SU-DHL-6 (cell line): ENCODE measurements at regions not wholly inside any gene's neighbourhood (a gene's known extent, or its start where the extent isn't known, plus 50 kb on each side); places are given as distances from the start of the nearest gene placed in this dataset.

Source experiments
- H2AFZ ChIP-seq: fragments of 200-600 bp; sonication (generic); 2 replicates; pipeline ENCODE4 v1.6.1; 2014; ENCODE audit warnings: low read depth, mild to moderate bottlenecking, moderate library complexity, mixed read lengths, antibody characterized with exemption, low read length; ENCODE audit not compliant: severe bottlenecking
- H3F3A ChIP-seq: fragments of 200-600 bp; shearing (Covaris generic); 2 replicates; pipeline ENCODE4 v1.6.0; 2016; ENCODE audit warnings: antibody characterized with exemption, mild to moderate bottlenecking; ENCODE audit not compliant: insufficient read depth
- H3K27ac ChIP-seq: fragments of 200-600 bp; sonication (generic); 2 replicates; pipeline ENCODE4 v1.5.1; 2016; ENCODE audit warnings: low read depth, mild to moderate bottlenecking, low read length, moderate library complexity, mixed read lengths
- H3K27me3 ChIP-seq: fragments of 200-600 bp; sonication (generic), shearing (Covaris generic); 2 replicates; pipeline ENCODE4 v1.6.0; 2014; ENCODE audit warnings: mild to moderate bottlenecking, low read length
- H3K36me3 ChIP-seq: fragments of 200-600 bp; sonication (generic); 2 replicates; pipeline ENCODE4 v1.6.1; 2014; ENCODE audit warnings: mild to moderate bottlenecking, low read length, mixed read lengths
- H3K4me2 ChIP-seq: fragments of 300-600, 200-600 bp; shearing (Covaris generic), sonication (generic); 2 replicates; pipeline ENCODE4 v1.6.0; 2014; ENCODE audit warnings: low read length, low read depth, mild to moderate bottlenecking; ENCODE audit not compliant: poor library complexity, severe bottlenecking
- H3K4me3 ChIP-seq: fragments of 200-600 bp; sonication (generic); 2 replicates; pipeline ENCODE4 v1.5.1; 2014; ENCODE audit warnings: antibody characterized with exemption, low read length, mild to moderate bottlenecking, mixed read lengths; ENCODE audit not compliant: insufficient read depth, poor library complexity, severe bottlenecking
- H3K79me2 ChIP-seq: fragments of 200-600 bp; sonication (generic); 2 replicates; pipeline ENCODE4 v1.6.1; 2014; ENCODE audit warnings: mild to moderate bottlenecking, low read length, moderate library complexity; ENCODE audit not compliant: insufficient read depth
- H3K9ac ChIP-seq: fragments of 200-600 bp; sonication (generic); 2 replicates; pipeline ENCODE4 v1.7.0; 2014; ENCODE audit warnings: mild to moderate bottlenecking, low read length
- H3K9me2 ChIP-seq: fragments of 200-600 bp; sonication (generic); replicated peaks from 2 replicates; pipeline ENCODE4 v1.6.1; 2014; ENCODE audit warnings: low read length; ENCODE audit not compliant: insufficient read depth
- H3K9me3 ChIP-seq: fragments of 200-600 bp; sonication (generic); 2 replicates; pipeline ENCODE4 v1.6.1; 2014; ENCODE audit warnings: low read length, mixed read lengths; ENCODE audit not compliant: insufficient read depth
- H4K20me1 ChIP-seq: fragments of 200-600 bp; sonication (generic); 2 replicates; pipeline ENCODE4 v1.6.1; 2014; ENCODE audit warnings: low read depth, mild to moderate bottlenecking, antibody characterized with exemption, low read length, moderate library complexity, mixed read lengths
- EZH2phosphoT487 ChIP-seq: fragments of 200-600 bp; sonication (generic), shearing (Covaris generic); conservative IDR thresholded peaks from 2 replicates; pipeline ENCODE4 v1.6.1; 2018; ENCODE audit warnings: mild to moderate bottlenecking, antibody characterized with exemption, low read length, moderate library complexity, mixed read lengths
- TF ChIP-seq, protein P1 (sequence below): fragments of 200-600 bp; sonication (generic); IDR thresholded peaks from one replicate; pipeline ENCODE4 v1.5.1; 2017; ENCODE audit warnings: antibody characterized with exemption, mild to moderate bottlenecking, low read length, moderate library complexity; ENCODE audit not compliant: insufficient read depth, poor library complexity, severe bottlenecking

DNA sequence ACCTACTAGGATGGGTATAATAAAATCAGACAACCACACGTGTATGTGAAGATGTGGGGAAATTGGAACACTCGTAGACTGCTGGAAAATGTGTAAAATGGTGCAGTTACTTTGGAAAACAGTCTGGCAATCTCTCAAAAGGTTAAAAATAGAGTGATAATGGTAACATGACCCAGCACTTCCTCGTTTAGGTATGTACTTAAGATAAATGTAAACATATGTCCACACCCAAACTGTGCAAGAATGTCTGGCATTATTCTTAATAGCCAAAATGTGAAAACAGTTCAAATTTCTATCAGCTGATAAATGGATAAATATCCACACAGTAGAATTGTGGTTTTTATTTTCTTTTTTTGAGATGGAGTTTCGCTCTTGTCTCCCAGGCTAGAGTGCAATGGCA is 272.8 kb downstream of the ZNF248 start:
- Histone ChIP-seq H3K27me3 (no peaks in the 10 kb centered on the region), H3K79me2 (no peaks in the 10 kb centered on the region), H3K36me3 (no peaks in the 10 kb centered on the region), H3K27ac (no peak overlapping the region), H2AFZ (no peak overlapping the region), H4K20me1 (no peaks in the 10 kb centered on the region), H3K9me3 (no peaks in the 10 kb centered on the region), H3K9me2 (no peaks in the 10 kb centered on the region), H3K9ac (no peak overlapping the region), H3K4me3 (no peak overlapping the region), H3F3A (no peaks in the 10 kb centered on the region), H3K4me2 (no peak overlapping the region)
- TF ChIP-seq EZH2phosphoT487, result no peak
- TF ChIP-seq, protein P1, sequence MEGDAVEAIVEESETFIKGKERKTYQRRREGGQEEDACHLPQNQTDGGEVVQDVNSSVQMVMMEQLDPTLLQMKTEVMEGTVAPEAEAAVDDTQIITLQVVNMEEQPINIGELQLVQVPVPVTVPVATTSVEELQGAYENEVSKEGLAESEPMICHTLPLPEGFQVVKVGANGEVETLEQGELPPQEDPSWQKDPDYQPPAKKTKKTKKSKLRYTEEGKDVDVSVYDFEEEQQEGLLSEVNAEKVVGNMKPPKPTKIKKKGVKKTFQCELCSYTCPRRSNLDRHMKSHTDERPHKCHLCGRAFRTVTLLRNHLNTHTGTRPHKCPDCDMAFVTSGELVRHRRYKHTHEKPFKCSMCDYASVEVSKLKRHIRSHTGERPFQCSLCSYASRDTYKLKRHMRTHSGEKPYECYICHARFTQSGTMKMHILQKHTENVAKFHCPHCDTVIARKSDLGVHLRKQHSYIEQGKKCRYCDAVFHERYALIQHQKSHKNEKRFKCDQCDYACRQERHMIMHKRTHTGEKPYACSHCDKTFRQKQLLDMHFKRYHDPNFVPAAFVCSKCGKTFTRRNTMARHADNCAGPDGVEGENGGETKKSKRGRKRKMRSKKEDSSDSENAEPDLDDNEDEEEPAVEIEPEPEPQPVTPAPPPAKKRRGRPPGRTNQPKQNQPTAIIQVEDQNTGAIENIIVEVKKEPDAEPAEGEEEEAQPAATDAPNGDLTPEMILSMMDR, result no peak

DNA sequence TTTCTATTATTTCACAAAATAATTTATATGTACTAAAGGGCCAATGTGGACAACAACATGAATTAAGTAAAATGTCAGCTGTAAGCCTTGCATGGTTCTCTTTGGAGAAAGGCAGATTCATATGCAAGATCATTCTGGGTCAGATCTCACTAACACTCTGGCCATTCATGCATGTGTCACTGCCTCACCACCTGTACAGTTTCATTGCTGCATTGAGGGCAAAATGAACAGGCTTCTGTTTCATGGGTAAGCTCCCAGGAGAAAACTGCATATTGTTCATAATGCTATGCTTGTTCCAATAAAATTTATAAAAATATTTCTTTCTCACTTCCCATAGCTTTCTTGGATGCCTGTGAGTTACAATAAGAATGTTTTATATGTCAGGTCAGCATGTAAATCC is 275.2 kb downstream of the ZNF248 start:
- Histone ChIP-seq H3K27me3 (no peaks in the 10 kb centered on the region), H3K4me3 (no peak overlapping the region), H3F3A (no peaks in the 10 kb centered on the region), H3K9me3 (no peaks in the 10 kb centered on the region), H3K27ac (no peak overlapping the region), H2AFZ (no peak overlapping the region), H4K20me1 (no peaks in the 10 kb centered on the region), H3K9me2 (no peaks in the 10 kb centered on the region), H3K9ac (no peak overlapping the region), H3K79me2 (no peaks in the 10 kb centered on the region), H3K4me2 (no peak overlapping the region), H3K36me3 (no peaks in the 10 kb centered on the region)
- no peak for TF ChIP-seq EZH2phosphoT487
- TF ChIP-seq, protein P1, result no peak

DNA sequence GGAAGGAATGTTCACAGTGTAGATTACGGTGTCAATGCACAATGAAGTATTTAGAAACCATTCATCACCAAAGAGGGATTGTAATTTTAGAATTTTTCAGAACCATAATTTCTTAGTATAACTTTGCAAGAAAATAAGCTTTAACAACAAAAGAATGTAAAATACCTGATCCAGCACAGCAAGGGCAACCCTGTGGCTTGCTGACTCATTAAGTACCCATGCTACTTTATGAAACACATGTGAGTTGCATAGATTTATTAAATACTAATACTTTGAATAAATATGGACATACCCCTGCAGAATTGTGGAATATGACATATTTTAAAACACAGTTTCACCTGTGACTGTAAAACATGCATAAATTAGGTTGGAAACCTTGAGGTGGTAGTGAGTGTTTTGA is 281.3 kb downstream of the ZNF248 start:
- Histone ChIP-seq H3K79me2 (no peaks in the 10 kb centered on the region), H3K27ac (no peak overlapping the region), H3K4me3 (no peak overlapping the region), H3K9ac (no peak overlapping the region), H4K20me1 (no peaks in the 10 kb centered on the region), H3K36me3 (no peaks in the 10 kb centered on the region), H3F3A (no peaks in the 10 kb centered on the region), H2AFZ (no peak overlapping the region), H3K9me2 (no peaks in the 10 kb centered on the region), H3K27me3 (no peaks in the 10 kb centered on the region), H3K4me2 (no peak overlapping the region), H3K9me3 (no peaks in the 10 kb centered on the region)
- TF ChIP-seq EZH2phosphoT487, result no peak
- TF ChIP-seq, protein P1, result no peak

DNA sequence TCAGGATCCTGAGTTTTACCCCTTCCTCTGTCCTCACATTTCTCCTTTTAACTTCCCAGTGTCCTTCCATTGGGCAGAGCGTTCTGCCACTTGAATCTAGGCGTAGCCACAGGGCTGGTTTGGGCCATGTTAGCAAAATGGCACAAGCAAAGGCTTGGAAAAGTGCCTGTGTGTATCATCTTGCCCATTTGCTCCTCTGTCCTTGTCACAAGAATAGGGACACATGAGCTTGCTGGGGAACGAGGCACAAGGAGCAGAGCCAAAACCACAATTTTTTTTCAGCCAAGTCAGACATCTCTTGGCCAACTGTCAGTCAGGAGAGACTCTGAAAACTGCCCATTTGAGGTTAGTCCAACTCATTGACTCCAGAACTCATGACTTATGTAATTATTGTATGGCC is 285.2 kb downstream of the ZNF248 start:
- H3K4me2 ChIP-seq, result no peak overlapping the region
- H3K27ac ChIP-seq, result no peak overlapping the region
- H2AFZ ChIP-seq, result no peak overlapping the region
- H3K9me2 ChIP-seq, result no peaks in the 10 kb centered on the region
- H4K20me1 ChIP-seq, result no peaks in the 10 kb centered on the region
- no peaks in the 10 kb centered on the region for H3F3A ChIP-seq
- H3K4me3 ChIP-seq, result no peak overlapping the region
- H3K9ac ChIP-seq, result no peak overlapping the region
- no peaks in the 10 kb centered on the region for H3K27me3 ChIP-seq
- H3K36me3 ChIP-seq, result no peaks in the 10 kb centered on the region
- H3K9me3 ChIP-seq, result no peaks in the 10 kb centered on the region
- TF ChIP-seq EZH2phosphoT487, result no peak
- TF ChIP-seq, protein P1, result no peak
- H3K79me2 ChIP-seq, result no peaks in the 10 kb centered on the region
